Common myeloid progenitor, CD34-positive (primary cell): ENCODE measurements at regions not wholly inside any gene's neighbourhood (a gene's known extent, or its start where the extent isn't known, plus 50 kb on each side); places are given as distances from the start of the nearest gene placed in this dataset.

Experiments
- CTCF ChIA-PET: fragments of 350-600 bp; sonication (Branson Sonifier 250); formaldehyde crosslinking; loops from one replicate; lab custom pipeline; 2021; ENCODE audit warnings: antibody characterized with exemption; lab: Charles Lee
- POLR2A ChIA-PET: fragments of 350-600 bp; sonication (Branson Sonifier 250); formaldehyde crosslinking; loops from one replicate; lab custom pipeline; 2021; ENCODE audit warnings: antibody characterized with exemption; lab: Charles Lee
- DNase-seq, 3 donors: peaks; one replicate each; pipeline versions ENCODE4 v3.0.0 to v3.0.0-alpha.2; 2013
- H3K27ac ChIP-seq, 2 experiments: 1 replicate in 1 of 2; 2 replicates in 1 of 2; pipeline ENCODE4 v1.7.0; 2013; ENCODE audit warnings: inconsistent platforms in 2 of 2, low read length in 2 of 2, mild to moderate bottlenecking in 2 of 2, low read depth in 1 of 2, moderate library complexity in 1 of 2; ENCODE audit not compliant: severe bottlenecking in 2 of 2, insufficient read depth in 1 of 2, poor library complexity in 1 of 2
- H3K27me3 ChIP-seq, 5 experiments: replicated peaks in 2 of 5; 1 replicate in 3 of 5; 2 replicates in 2 of 5; pipeline versions ENCODE4 v1.6.1 to v1.7.0; 2013; ENCODE audit warnings: low read length in 4 of 5, mild to moderate bottlenecking in 2 of 5, moderate library complexity in 2 of 5, inconsistent platforms in 1 of 5; ENCODE audit not compliant: insufficient read depth in 5 of 5, control insufficient read depth in 4 of 5
- H3K36me3 ChIP-seq, 4 experiments: 1 replicate in 2 of 4; 2 replicates in 2 of 4; pipeline versions ENCODE4 v1.6.1 to v1.7.0; 2013; ENCODE audit warnings: low read length in 3 of 4, control low read depth in 1 of 4, mild to moderate bottlenecking in 1 of 4; ENCODE audit not compliant: control insufficient read depth in 4 of 4, insufficient read depth in 4 of 4
- H3K4me1 ChIP-seq, 4 experiments: 1 replicate in 3 of 4; 2 replicates in 1 of 4; pipeline versions ENCODE4 v1.6.1 to v1.7.1; 2013; ENCODE audit warnings: low read length in 3 of 4, mild to moderate bottlenecking in 3 of 4, control low read depth in 1 of 4, inconsistent platforms in 1 of 4, moderate library complexity in 1 of 4; ENCODE audit not compliant: control insufficient read depth in 4 of 4, insufficient read depth in 4 of 4; ENCODE audit errors: control extremely low read depth in 1 of 4
- H3K4me3 ChIP-seq, 7 experiments: 1 replicate in 4 of 7; 2 replicates in 3 of 7; pipeline versions ENCODE4 v1.5.1 to v1.7.0; 2013; ENCODE audit warnings: mild to moderate bottlenecking in 7 of 7, low read length in 6 of 7, moderate library complexity in 6 of 7, inconsistent platforms in 2 of 7, low read depth in 2 of 7, control low read depth in 1 of 7; ENCODE audit not compliant: insufficient read depth in 4 of 7, control insufficient read depth in 1 of 7; ENCODE audit errors: extremely low read depth in 1 of 7
- H3K9me3 ChIP-seq, 5 experiments: 1 replicate in 4 of 5; 2 replicates in 1 of 5; pipeline versions ENCODE4 v1.6.1 to v1.7.1; 2013; ENCODE audit warnings: low read length in 4 of 5, mild to moderate bottlenecking in 2 of 5, inconsistent platforms in 1 of 5, low read depth in 1 of 5, moderate library complexity in 1 of 5; ENCODE audit not compliant: control insufficient read depth in 4 of 5, insufficient read depth in 2 of 5; ENCODE audit errors: control extremely low read depth in 1 of 5
- WGBS: methylation state at CpG from one replicate; pipeline ENCODE4 v1.1.5; 2013; ENCODE audit not compliant: insufficient coverage; 5-methylcytosine and 5-hydroxymethylcytosine counted together

DNA sequence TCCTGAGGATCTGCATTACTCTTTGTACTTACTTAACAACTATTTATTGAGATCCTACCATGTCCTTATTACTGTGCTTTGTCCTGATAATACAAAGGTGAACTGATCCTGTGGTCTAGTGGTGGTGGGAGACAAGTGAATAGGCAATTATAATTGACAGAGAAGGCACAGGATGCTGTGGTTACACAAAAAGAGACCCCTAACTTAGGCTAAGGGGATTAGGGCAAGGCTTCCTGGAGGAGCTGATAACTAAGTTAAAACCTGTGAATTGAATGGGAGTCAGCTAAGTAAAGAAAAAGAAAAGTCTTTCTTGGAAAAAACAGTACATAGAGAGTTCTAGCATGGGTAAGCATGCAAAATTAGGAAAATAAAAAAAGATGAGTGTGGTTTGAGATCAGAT, 164.4 kb downstream of the LARP7 start:
- Histone ChIP-seq H3K27me3 (peaks cover 0 to 3% (median 0%) of the 10 kb centered on the region in 5 experiments), H3K27ac (no peak overlapping the region), H3K4me1 (no peaks in the 10 kb centered on the region), H3K36me3 (no peaks in the 10 kb centered on the region), H3K9me3 (no peaks in the 10 kb centered on the region), H3K4me3 (no peak overlapping the region)
- ChIA-PET POLR2A (no interaction called here), CTCF (no interaction called here)
- DNase-seq = no peak

GRCh38 chr4:112802780-112803179, 165.8 kb downstream of the LARP7 start:
- no peak overlapping the region for H3K4me3 ChIP-seq
- 95% methylated on average over 4 of the region's 6 CpGs for WGBS

DNA sequence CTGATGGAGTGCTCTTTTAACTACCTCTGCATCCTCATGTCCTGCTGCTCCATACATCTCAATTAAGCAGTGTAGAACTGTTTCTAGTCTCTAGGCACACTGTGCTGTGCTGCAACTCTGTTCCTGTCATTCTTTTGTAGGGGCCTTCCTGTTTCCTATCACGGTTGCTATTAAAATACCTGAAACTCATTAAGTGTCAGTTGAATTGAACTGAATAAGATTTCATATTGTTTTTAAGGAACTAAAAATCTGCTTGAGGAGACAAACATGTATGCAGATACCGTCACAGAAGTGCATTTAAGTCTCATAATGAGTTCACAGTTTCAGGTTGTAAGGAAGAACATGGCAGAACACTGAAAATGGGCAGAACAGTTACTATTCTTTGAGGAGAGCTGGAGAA, 170.1 kb downstream of the LARP7 start:
- ChIA-PET CTCF (no interaction called here), POLR2A (no interaction called here)
- Histone ChIP-seq H3K4me3 (no peak overlapping the region), H3K4me1 (peaks cover 0 to 3% (median 0%) of the 10 kb centered on the region in 4 experiments), H3K27me3 (peaks cover 0 to under 1% (median 0%) of the 10 kb centered on the region in 5 experiments), H3K27ac (no peak overlapping the region), H3K36me3 (no peaks in the 10 kb centered on the region), H3K9me3 (no peaks in the 10 kb centered on the region)
- DNase-seq = no peak
- 92% methylated on average over 1 of the region's 2 CpGs for WGBS

More at GRCh38 chr4:112802780-112803179, 165.8 kb downstream of the LARP7 start:
- CTCF ChIA-PET = no interaction called here
- peaks cover 0 to 3% (median 0%) of the 10 kb centered on the region in 5 experiments for H3K27me3 ChIP-seq
- no peaks in the 10 kb centered on the region for H3K4me1 ChIP-seq
- no peaks in the 10 kb centered on the region for H3K9me3 ChIP-seq
- no peak for DNase-seq
- no peaks in the 10 kb centered on the region for H3K36me3 ChIP-seq
- H3K27ac ChIP-seq = no peak overlapping the region
- POLR2A ChIA-PET = no interaction called here

DNA sequence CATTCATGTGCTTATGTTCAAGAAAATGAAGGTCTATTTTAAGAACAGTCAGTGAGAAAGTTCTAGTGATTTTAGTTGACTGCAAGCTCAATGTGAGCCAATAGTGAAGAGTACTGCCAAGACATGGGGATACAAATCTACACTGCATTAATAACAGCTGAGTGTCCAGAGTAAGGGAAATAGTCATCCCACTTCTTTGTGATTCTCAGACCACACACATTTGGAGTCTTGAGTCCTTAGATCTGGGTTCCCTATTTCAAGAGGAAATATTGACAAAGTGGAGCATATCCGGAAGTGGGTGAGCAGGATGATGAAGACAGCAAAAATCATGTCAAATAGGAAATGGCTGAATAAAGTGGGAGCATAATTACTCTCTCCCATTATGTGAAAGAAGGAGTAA, 171.1 kb downstream of the LARP7 start:
- CTCF ChIA-PET = no interaction called here
- DNase-seq = peak in 1 of 3 donors; percentile 10
- no peaks in the 10 kb centered on the region for H3K9me3 ChIP-seq
- H3K36me3 ChIP-seq = no peaks in the 10 kb centered on the region
- no peak overlapping the region for H3K27ac ChIP-seq
- peaks cover 0 to 3% (median 0%) of the 10 kb centered on the region in 4 experiments for H3K4me1 ChIP-seq
- POLR2A ChIA-PET = no interaction called here
- H3K27me3 ChIP-seq = no peaks in the 10 kb centered on the region
- no peak overlapping the region for H3K4me3 ChIP-seq
- 13% methylated on average over 1 of the region's 1 CpG for WGBS

DNA sequence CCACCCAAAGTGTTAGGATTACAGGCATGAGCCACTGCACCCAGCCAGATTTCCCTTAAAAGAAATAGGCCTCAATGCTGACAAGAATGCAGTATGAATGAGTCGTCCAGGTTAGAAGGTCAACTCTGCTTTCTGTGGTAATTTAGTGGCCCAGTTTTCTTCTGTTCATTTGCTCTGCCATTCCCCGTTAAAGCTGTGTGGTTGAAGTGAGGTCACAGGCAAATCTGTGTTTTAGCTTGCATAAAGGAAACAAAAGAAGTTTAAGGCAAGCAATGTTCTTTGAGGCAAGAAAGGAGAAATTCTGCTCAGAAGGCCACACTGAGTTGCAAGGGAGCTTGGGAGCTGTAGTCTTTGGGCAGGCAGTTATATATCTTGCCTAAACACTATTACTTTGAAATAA, 176.8 kb downstream of the LARP7 start:
- Histone ChIP-seq H3K36me3 (no peaks in the 10 kb centered on the region), H3K4me1 (peaks cover 0 to 10% (median 8%) of the 10 kb centered on the region in 4 experiments), H3K27ac (no peak overlapping the region), H3K4me3 (no peak overlapping the region), H3K27me3 (peaks cover 0 to 15% (median 4%) of the 10 kb centered on the region in 5 experiments), H3K9me3 (no peaks in the 10 kb centered on the region)
- ChIA-PET CTCF (no interaction called here), POLR2A (no interaction called here)
- 93% methylated on average over 2 of the region's 2 CpGs for WGBS
- DNase-seq = no peak

GRCh38 chr4:112817933-112818593, 181.1 kb downstream of the LARP7 start:
- 0% methylated on average over 9 of the region's 14 CpGs for WGBS
- peaks cover 0 to 30% (median 4%) of the 10 kb centered on the region in 5 experiments for H3K27me3 ChIP-seq
- H3K4me1 ChIP-seq = peaks cover 0 to 10% (median 8%) of the 10 kb centered on the region in 4 experiments
- H3K36me3 ChIP-seq = no peaks in the 10 kb centered on the region
- ChIA-PET CTCF (no interaction called here), POLR2A (interaction anchor here (0.6 kb wide), 1 partner anchor 317 kb away, joined by 3 read pairs; no protein-coding TSS in a partner anchor)
- DNase-seq = peak; percentile 27 to 64 (median 56)
- no peaks in the 10 kb centered on the region for H3K9me3 ChIP-seq
- H3K27ac ChIP-seq = no peak overlapping the region
- peak overlapping the region in 6 of 7 experiments; percentile 36 to 74 (median 48) for H3K4me3 ChIP-seq

DNA sequence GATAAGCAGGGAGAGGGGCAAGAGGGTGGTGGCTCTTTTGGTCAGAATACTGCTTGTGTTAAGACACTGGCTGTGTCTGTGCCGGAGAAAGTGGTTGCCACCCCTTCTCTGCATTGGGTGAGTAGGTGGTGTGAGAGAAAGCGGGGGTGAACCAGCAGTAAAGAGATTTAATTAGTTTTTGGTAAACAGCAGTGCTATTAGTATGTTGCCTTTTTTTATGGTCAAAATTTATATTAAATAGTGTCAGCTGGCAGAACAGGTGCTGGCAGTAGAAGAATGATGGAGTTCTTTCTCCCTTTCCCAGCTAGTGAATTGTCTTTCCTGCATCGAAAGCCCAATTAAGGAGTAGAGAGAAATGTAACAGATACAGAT, 181.6 kb downstream of the LARP7 start:
- H3K4me1 ChIP-seq = peaks cover 0 to 10% (median 8%) of the 10 kb centered on the region in 4 experiments
- peaks cover 0 to 30% (median 4%) of the 10 kb centered on the region in 5 experiments for H3K27me3 ChIP-seq
- CTCF ChIA-PET = no interaction called here
- no peak overlapping the region for H3K27ac ChIP-seq
- peak overlapping the region in 5 of 7 experiments; percentile 43 to 74 (median 50) for H3K4me3 ChIP-seq
- no peaks in the 10 kb centered on the region for H3K9me3 ChIP-seq
- no peaks in the 10 kb centered on the region for H3K36me3 ChIP-seq
- no peak for DNase-seq
- POLR2A ChIA-PET = no interaction called here
- WGBS = 77% methylated on average over 2 of the region's 3 CpGs
